Gastroesophageal sphincter (tissue), 4 donors: ENCODE measurements at regions not wholly inside any gene's neighbourhood (a gene's known extent, or its start where the extent isn't known, plus 50 kb on each side); places are given as distances from the start of the nearest gene placed in this dataset.
"Not testable (repeated sequence)": the region's sequence is repeated elsewhere in the genome, so short reads cannot be mapped to it uniquely, and the experiment has no call there.

Source experiments
- ATAC-seq: fragments of 150-250 bp; one replicate; pipeline ENCODE4 v1.9.1; 2016; ENCODE audit warnings: mild to moderate bottlenecking, moderate library complexity
- H3K27ac ChIP-seq, 4 donors: fragments of 200-600 bp; sonication (generic) in 3 of 4; 1 replicate in 3 of 4; 2 replicates in 1 of 4; pipeline ENCODE4 v1.5.1; 2016 to 2019
- H3K27me3 ChIP-seq: fragments of 200-600 bp; sonication (generic); one replicate; pipeline ENCODE4 v1.5.1; 2019
- H3K36me3 ChIP-seq, 2 donors: fragments of 200-600 bp; sonication (generic); one replicate each; pipeline ENCODE4 v1.5.1; 2019; ENCODE audit warnings: control low read depth in 1 of 2
- H3K4me1 ChIP-seq, 3 donors: fragments of 200-600 bp; sonication (generic); 1 replicate in 2 of 3; 2 replicates in 1 of 3; pipeline ENCODE4 v1.5.1; 2016 to 2019; ENCODE audit warnings: control low read depth in 2 of 3
- H3K4me3 ChIP-seq, 2 donors: fragments of 200-600 bp; sonication (generic); one replicate each; pipeline ENCODE4 v1.5.1; 2019; ENCODE audit warnings: mild to moderate bottlenecking in 1 of 2, moderate library complexity in 1 of 2
- H3K9me3 ChIP-seq, 3 donors: fragments of 200-600 bp; sonication (generic); one replicate each; pipeline ENCODE4 v1.5.1; 2017 to 2019; ENCODE audit warnings: control low read depth in 2 of 3
- CTCF ChIP-seq, 4 experiments: fragments of 200-600 bp in 2 of 4; fragments of 450-650 bp in 2 of 4; sonication (generic) in 1 of 4; IDR thresholded peaks; one replicate each; pipeline ENCODE4 v1.5.1; 2017 to 2019; ENCODE audit warnings: antibody characterized with exemption in 4 of 4, mild to moderate bottlenecking in 2 of 4, moderate library complexity in 2 of 4
- EP300 ChIP-seq: sonication (generic); formaldehyde crosslinking; IDR thresholded peaks from one replicate; pipeline ENCODE4 v1.6.1; 2017; ENCODE audit warnings: antibody characterized with exemption, mild to moderate bottlenecking
- POLR2A ChIP-seq, 2 donors: fragments of 450-650 bp; IDR thresholded peaks; one replicate each; pipeline ENCODE4 v1.6.1; 2017; ENCODE audit warnings: antibody characterized with exemption in 2 of 2, mild to moderate bottlenecking in 2 of 2, moderate library complexity in 1 of 2
- POLR2AphosphoS5 ChIP-seq: sonication (generic); formaldehyde crosslinking; IDR thresholded peaks from one replicate; pipeline ENCODE4 v1.6.1; 2017; ENCODE audit warnings: antibody characterized with exemption
- WGBS, 2 donors: methylation state at CpG; one replicate each; pipeline ENCODE4 v1.1.5; 2018; ENCODE audit warnings: low coverage in 1 of 2; 5-methylcytosine and 5-hydroxymethylcytosine counted together

DNA sequence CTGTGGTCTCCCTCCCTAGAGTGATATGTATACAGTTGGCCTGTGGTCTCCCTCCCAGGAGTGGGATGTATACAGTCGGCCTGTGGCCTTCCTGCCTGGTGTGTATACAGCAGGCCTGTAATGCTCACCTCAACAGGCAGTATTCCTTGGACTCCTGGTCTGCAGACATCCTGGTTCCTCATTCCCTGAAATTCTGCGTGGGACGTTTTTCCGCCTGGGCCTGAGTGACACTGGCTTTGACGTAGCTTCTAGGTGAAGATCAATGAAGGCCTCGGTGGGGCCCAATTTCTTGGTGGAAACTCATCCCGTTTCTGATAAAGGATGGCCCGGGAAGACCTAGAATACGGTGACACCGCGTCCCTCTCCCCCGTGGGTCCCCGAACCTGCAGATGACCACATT, 98.7 kb upstream of the PPP2R3B start:
- H3K4me3 ChIP-seq, result no peak overlapping the region
- 87 to 88% methylated on average over 5 to 10 of the region's 13 CpGs for WGBS, 2 donors
- TF ChIP-seq POLR2AphosphoS5, result no peak
- TF ChIP-seq CTCF (IDR thresholded peaks at IDR 0.05), result no peak
- no peak for TF ChIP-seq POLR2A (IDR thresholded peaks at IDR 0.05)
- no peak for TF ChIP-seq EP300
- H3K36me3 ChIP-seq, result no peaks in the 10 kb centered on the region
- H3K9me3 ChIP-seq, result peaks cover 0 to 15% (median 0%) of the 10 kb centered on the region in 3 donors
- no peak for ATAC-seq
- no peak overlapping the region for H3K27ac ChIP-seq
- H3K27me3 ChIP-seq, result peaks cover 15% of the 10 kb centered on the region
- H3K4me1 ChIP-seq, result no peaks in the 10 kb centered on the region

DNA sequence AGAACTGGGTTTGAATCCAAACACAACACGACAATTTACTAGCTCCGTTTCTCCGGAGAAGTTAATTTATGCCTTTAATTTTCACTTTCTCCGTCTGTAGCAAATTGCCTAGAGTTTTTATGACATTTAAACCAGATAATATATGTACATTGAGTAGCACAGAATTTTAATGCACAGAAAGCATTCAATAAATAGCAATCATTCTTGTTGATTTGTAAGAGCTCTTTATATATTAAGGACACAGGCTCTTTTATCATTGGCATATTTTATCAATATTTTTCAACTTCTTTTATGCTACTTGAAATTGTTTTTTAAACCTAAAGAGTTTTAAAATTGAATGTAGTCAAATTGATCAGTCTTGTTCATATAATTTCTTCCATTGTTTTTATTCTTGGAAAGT, 99.6 kb upstream of the PPP2R3B start:
- H3K27me3 ChIP-seq, result peaks cover 10% of the 10 kb centered on the region
- H3K4me3 ChIP-seq, result no peak overlapping the region
- TF ChIP-seq POLR2A (IDR thresholded peaks at IDR 0.05), result no peak
- TF ChIP-seq POLR2AphosphoS5, result no peak
- TF ChIP-seq CTCF (IDR thresholded peaks at IDR 0.05), result no peak
- TF ChIP-seq EP300, result no peak
- no peaks in the 10 kb centered on the region for H3K36me3 ChIP-seq
- H3K4me1 ChIP-seq, result no peaks in the 10 kb centered on the region
- H3K9me3 ChIP-seq, result peaks cover 0 to 15% (median 0%) of the 10 kb centered on the region in 3 donors
- no peak for ATAC-seq
- H3K27ac ChIP-seq, result no peak overlapping the region
- WGBS, 2 donors, result 90 to 94% methylated on average over 4 of the region's 4 CpGs

DNA sequence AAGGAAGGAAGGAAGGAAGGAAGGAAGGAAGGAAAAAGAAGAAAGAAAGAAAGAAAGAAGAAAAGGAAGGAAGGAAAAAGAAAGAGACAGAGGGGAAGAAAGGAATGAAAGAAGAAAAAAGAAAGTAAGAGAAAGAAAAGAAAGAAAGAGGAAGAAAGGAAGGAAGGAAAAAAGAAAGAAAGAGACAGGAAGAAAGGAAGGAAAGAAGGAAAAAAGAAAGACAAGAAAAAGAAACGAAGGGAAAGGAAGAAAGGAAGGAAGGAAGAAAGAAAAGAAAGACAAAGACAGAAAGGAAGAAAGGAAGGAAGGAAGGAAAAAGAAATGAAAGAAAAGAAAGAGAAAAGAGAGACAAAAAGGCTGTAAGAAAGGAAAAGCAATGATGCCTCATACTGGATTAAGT, 101.1 kb upstream of the PPP2R3B start:
- TF ChIP-seq POLR2AphosphoS5, result no peak
- TF ChIP-seq POLR2A (IDR thresholded peaks at IDR 0.05), result no peak
- TF ChIP-seq EP300, result no peak
- TF ChIP-seq CTCF (IDR thresholded peaks at IDR 0.05), result no peak
- Histone ChIP-seq H3K27me3 (peaks cover 10% of the 10 kb centered on the region), H3K4me1 (no peaks in the 10 kb centered on the region), H3K27ac (no peak overlapping the region), H3K36me3 (no peaks in the 10 kb centered on the region), H3K4me3 (no peak overlapping the region), H3K9me3 (peaks cover 0 to 15% (median 0%) of the 10 kb centered on the region in 3 donors)
- ATAC-seq, result no peak
- 62 to 92% methylated on average over 1 of the region's 1 CpG for WGBS, 2 donors

GRCh38 chrX:489820-490219, 103.1 kb upstream of the PPP2R3B start:
- Histone ChIP-seq H3K4me3 (no peak overlapping the region), H3K36me3 (no peaks in the 10 kb centered on the region), H3K4me1 (no peaks in the 10 kb centered on the region), H3K27ac (no peak overlapping the region), H3K9me3 (peaks cover 0 to 15% (median 0%) of the 10 kb centered on the region in 3 donors), H3K27me3 (peaks cover 17% of the 10 kb centered on the region)
- no peak for ATAC-seq
- WGBS, 2 donors, result 73 to 89% methylated on average over 9 to 11 of the region's 12 CpGs
- TF ChIP-seq POLR2AphosphoS5 (no peak), CTCF (IDR thresholded peaks at IDR 0.05) (no peak), POLR2A (IDR thresholded peaks at IDR 0.05) (no peak), EP300 (no peak)

DNA sequence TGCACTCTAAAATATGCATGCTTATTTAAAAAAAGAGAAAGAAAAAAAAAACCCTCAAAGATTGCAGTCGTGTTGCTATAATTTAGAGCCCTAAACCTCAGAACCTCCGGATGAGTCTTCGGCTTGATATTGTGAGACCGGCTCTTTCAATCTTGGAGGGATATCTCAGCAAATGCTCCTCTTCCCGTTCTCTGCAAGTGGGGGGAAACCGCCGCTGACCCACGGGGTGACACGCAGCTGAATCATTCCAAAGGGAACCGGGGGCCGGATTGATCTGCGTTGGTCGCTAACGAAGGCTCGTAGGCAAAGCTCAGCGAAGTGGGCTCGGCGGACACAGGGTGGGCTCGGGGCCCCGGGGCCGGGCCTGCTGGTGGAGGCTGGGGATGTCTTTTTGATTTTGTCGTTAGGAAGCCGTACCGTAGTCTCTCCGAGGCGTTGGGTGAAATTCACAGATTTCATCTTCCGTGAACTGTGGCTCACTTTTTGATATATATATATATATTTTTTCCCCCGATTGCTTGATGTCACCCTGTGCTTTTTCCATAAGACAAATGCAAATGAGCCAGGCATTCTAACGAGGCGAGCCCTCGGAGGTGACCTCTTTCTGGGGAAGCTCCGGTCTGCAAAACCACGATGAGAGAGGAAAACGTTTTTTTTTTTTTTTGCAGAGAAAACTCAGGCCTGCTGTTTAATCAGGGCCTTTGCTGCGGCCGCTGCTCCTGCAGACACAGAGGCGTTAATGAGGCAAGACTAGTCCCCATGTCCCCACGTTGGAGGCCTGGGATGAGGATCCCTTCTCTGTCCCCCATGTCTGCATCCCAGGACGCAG, 110.7 kb upstream of the PPP2R3B start:
- no peaks in the 10 kb centered on the region for H3K36me3 ChIP-seq
- H3K4me3 ChIP-seq, result no peak overlapping the region
- no peak for ATAC-seq
- peaks cover 74% of the 10 kb centered on the region for H3K27me3 ChIP-seq
- TF ChIP-seq POLR2AphosphoS5 (no peak), POLR2A (IDR thresholded peaks at IDR 0.05) (no peak), EP300 (no peak), CTCF (IDR thresholded peaks at IDR 0.05) (no peak)
- no peaks in the 10 kb centered on the region for H3K9me3 ChIP-seq
- H3K27ac ChIP-seq, result no peak overlapping the region
- 44 to 56% methylated on average over 19 to 28 of the region's 39 CpGs for WGBS, 2 donors
- H3K4me1 ChIP-seq, result peaks cover 0 to 11% (median 0%) of the 10 kb centered on the region in 3 donors

DNA sequence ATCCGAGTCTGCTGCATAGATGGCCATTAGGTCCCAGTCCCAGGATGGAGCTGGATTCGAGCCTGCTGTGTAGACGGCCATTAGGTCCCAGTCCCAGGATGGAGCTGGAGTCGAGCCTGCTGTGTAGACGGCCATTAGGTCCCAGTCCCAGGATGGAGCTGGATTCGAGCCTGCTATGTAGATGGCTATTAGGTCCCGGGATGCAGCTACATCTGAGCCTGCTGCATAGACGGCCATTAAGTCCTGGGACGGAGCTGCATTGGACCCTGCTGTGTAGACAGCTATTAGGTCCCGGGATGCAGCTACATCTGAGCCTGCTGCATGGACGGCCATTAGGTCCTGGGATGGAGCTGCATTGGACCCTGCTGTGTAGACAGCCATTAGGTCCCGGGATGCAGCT, 112.2 kb upstream of the PPP2R3B start:
- H3K4me3 ChIP-seq, H3K36me3 ChIP-seq, H3K27ac ChIP-seq, H3K9me3 ChIP-seq, ATAC-seq: not testable (repeated sequence)
- Histone ChIP-seq H3K4me1 (peaks cover 0 to 11% (median 0%) of the 10 kb centered on the region in 3 donors), H3K27me3 (peaks cover 82% of the 10 kb centered on the region)
- WGBS, 2 donors, result 80% methylated on average over 1 of the region's 12 CpGs; no CpG with 5 or more reads in 1 of the 2 donors
